ENCODE measurements at regions not wholly inside any gene's neighbourhood (a gene's known extent, or its start where the extent isn't known, plus 50 kb on each side); places are given as distances from the start of the nearest gene placed in this dataset.

DNA sequence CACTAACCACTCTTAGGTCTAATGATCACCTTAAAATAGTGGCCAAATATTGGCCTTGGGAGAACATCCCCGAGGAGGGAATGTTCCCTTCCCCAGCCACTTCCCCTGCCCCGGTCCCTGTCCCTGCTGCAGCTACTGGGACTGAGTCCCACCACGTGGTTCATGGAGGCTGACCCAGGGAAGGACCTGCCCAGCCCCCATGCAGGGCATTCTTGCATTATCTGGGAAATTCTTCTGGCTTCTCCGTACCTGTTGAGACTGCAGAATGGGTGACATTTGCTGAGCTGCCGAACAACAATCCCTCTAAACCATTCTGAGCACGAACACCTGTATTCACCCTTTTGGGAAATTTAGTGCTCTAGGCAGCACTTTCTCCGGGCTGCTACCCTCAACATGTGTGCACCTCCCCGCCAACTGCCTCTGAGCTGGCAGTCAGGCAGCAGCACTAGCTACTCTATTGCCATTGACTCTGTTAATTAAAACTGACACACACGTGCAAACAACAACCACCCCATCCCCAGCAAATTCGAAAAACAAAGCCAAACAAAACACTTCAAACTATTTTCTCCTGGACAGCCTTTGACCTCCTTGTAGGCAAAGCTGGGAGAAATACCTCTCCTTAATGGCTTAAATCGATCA, 567.4 kb upstream of the MKI67 start:
- no peak for DNase-seq

DNA sequence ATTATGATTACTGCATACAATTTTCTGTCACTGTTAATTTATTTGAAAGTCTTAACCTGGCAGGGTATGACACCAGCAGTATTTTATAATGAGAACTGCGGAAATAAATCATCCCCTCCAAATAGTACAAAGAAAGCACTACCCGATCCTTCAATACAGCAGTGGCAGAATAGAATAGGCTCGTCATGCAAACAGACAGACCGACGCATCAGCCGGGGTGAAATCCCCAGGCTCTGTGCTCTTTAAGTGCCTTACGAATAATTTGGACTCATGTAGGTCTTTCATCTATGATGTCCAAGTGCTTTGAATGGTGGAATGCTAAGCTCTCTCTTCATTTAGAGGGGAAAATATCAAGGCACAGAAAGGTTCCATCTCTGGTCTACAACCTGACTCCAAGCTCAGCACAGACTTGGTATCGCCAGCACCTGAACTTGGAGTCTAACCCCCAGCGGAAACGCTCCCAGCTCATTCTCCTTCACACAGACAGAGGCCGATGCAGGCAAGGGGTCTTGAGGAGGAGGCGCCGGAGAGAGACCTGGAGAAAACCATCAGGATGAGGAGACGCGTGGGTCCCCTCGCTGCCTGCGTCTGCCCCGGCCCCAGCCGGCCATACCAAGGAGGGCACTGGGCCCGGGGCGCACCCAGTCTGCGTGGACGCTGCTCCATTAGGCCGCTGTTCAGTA, 568.1 kb upstream of the MKI67 start:
- no peak for DNase-seq

DNA sequence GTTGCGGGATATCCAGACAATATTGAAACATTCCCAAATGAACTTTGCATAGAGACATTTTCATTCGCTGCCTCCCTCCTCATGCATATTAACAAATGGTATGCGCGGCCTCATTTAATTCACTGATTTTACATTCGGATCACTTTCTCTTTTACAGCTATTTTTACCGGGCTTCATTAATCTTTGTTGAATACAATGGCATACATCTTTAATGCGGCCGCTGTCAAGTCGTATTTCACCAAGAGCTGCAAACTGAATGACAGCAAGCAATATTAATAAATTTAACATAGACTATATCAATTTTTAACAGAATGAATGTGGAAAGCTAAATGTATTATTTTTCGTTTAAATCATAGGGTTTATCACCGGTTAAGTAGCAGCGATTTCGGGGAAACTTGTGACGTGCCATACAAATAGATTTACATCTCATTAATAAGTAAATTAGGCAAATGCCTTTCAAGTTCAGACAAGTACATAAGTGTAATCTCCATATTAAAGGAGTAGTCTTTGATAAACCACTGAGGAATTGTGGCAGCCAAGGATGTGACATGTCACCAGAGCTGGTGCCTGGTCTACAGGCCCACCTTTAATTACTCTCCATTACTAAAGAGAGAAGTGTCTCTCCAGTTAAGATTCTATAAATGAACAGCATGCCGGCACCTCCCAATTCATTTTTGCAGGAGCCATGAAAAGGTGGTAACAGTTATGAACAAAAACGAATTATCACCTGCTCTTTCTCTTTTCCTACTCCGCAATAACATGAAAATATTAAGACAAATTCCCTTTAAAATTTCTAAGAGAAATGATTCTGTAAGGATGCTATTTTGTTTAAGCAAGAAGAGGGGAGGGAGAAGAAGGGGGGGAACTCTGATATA, 568.9 kb upstream of the MKI67 start:
- DNase-seq, result no peak

DNA sequence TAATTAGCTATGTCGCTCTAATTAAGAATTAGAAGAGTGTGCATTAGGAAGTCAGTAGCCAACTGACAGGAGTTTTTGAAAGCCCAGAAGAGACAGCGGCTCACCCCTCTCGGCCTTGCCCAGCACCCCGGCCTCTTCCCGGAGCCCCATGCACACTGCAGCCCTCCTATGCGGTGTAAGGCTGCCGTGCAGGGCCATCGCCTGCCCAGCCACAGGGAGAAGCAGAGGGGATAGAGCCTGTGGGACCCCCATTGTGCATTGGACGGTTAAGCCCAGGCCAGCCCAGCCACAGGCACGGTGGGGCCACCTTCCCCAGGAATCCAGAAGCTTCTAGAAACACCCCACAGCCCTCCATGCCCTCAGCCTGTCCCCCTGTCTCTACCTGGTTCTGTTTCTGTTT, 569.7 kb upstream of the MKI67 start:
- no peak for DNase-seq

DNA sequence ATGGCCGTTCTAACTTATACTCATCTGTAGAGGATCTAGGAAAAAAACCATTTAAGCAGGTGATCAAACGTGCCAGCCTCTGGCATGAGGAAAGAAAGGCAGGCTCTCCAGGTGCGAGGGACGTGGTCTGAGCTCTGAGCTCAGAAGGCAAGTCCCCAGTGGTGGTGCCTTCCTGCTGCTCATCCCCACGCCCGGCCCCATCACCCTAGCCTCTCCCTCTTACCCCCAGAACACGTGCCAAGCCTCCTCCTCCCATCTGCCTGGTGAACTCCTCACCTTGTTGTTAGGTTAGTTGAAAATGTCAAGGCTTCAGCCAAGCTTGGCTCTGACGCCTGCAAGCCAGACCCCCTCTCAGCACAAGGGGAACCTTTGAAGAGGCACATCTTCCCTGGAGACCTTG, 571.2 kb upstream of the MKI67 start:
- DNase-seq, result no peak

DNA sequence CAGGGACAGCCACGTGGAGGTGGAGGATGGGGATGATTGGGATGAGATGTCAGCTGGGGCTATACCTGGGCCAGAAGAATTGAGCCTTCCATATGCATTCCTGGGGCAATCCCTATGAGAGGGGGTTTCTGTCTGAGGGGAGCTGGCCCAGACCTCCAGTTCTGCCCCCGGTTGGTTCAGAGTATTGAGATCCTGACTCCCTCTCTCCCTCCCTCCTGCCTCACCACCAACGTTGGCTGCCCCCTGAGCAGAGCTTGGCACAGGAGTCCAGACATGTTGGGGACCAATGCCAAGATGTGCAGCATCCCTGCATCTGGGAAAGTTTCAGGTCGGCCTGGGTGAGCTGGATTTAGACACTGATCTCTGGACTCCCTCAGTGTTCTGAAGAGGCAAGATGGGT, 575.2 kb upstream of the MKI67 start:
- DNase-seq, result no peak

DNA sequence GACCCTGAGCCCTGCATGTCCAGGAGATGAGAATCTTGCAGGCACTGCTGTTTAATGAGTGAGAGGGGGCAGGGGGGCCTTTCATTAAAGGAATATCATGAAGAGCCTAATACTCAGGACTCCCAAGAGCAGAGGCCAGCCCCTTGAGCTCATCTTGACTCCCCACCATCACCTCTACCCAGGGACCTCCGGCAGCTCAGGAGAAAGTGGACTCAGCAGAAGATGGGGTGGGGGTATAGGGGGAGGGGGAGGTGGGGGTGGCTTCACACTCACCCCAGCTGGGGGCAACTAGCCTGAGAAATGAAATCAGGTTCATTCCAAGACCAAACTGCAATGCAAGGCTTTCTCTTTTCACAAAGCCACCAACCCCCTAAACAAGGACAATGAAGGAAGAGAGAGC, 575.6 kb upstream of the MKI67 start:
- no peak for DNase-seq

DNA sequence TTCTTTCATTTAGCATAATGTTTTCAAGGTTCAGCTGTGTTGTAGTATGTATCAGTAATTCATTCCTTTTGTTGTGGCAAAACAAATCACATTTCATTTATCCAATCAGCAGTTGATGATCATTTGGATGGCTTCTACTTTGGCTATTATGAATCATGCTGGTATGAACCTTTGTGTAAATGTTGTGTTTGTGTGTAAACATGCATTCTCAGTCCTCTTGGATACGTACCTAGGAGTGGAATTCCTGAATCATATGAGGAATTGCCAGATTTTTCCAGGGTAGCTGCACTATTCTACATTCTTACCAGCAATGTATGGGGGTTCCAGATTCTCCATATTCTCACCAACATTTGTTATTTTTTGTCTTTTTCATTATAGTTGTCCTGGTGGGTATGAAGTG, 578.5 kb upstream of the MKI67 start:
- DNase-seq, result no peak

DNA sequence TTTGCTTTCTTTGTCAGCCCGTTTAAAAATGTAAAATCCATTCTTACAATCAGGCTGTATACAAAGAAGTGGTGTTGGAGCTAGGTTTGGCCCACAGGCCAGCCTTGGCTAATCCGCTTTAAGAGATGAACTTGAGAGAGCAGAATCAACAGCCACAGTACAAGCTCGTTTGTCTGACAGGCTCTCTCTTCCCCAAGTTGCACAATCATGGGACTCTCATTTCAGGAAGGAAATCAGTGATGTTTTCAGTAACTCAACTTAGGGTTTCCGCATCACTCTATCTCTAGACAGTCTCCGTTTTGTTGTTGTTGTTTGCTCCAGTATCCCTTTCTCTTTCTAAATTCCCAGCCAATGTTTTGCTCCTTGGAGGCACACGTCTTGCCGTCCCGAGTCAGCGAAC, 582.0 kb upstream of the MKI67 start:
- DNase-seq, result no peak

DNA sequence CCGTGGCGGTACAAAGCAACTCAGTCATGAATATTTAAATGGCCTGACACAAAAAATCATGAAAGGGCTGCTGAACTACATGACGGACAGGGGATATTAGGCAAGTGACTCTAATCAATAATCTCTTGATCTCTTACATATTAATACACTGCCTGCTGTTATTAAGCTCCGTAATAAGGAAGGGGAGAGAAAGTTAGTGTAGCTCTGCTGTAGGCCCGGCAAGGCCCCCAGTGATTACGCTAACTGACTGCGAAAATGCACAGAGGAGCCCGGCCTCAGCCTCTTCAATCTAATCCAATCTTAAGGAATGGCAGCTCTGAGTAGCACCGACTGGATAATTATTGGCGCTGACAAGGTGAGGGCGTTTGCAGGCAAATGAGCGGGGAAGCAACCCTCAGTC, 583.5 kb upstream of the MKI67 start:
- no peak for DNase-seq

DNA sequence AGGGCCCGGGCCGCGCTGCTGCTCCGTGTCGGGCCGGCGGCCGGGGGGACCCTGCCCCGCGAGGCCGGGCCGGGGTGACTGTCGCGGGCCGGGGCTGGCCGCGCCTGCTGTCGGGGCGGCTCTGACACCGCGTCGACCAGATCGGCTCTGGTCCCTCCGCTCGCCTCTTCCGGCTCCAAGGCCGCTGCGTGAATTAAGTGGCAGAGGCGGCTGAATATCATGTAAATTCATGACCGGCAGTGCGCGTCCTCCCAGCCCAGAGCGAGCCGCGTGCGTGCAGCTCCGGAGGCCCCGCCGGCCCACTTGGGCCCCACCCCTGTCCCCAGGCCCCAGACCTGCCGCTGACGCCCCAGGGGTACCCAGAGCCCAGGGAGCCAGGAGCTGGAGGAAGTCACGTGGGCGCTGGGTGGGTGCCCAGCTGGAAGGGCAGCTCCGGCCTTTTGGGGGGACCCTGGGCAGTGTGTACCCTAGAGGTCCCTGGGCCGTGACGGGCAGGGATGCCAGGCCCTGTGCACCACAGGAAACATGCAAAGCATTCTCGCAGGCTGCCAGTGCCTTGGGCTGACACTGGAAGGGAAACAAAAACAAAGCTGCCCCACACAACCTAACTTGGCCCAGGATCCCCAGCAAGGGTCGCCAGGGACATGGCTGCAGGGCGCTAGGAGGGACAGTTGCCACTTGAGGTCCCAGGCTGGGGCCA, 584.0 kb upstream of the MKI67 start:
- no peak for DNase-seq

DNA sequence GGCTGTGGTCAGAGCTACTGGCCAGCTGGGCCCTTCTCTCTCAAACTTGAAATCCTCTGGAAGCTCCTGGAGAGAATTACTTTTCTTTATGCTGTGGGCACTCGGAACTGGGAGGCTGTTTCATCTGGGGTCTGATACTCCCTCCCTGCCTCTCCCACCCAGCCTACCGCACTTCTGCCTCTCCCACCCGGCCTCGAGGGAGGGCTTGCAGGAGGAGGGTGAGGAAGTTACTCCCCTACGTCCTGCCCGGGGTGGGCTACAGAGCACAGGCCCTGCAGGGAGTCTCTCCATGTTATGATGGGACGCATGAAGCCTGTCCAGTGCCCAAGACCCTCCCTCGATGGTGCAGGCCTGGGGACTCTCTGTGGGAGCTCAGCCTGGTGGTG, 584.6 kb upstream of the MKI67 start:
- no peak for DNase-seq

DNA sequence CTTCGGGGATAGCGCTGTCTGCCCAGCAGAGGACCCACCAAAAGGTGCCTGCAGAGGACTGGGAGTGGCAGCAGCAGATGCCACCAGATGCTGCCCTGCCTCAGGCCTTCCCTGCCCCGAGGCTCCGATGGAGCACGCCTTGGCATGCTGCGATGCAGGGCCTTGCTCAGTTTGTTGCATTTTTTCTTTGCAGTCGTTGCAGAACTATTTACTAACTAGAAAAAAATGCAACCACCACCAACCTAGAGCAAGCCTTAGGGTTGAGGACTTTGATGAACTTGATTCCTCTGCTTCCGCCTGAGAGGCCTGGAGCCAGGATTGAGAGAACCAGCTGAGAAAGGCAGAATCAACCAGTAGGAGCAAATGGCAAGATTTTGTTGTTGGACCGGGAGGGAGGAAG, 585.6 kb upstream of the MKI67 start:
- DNase-seq, result no peak

DNA sequence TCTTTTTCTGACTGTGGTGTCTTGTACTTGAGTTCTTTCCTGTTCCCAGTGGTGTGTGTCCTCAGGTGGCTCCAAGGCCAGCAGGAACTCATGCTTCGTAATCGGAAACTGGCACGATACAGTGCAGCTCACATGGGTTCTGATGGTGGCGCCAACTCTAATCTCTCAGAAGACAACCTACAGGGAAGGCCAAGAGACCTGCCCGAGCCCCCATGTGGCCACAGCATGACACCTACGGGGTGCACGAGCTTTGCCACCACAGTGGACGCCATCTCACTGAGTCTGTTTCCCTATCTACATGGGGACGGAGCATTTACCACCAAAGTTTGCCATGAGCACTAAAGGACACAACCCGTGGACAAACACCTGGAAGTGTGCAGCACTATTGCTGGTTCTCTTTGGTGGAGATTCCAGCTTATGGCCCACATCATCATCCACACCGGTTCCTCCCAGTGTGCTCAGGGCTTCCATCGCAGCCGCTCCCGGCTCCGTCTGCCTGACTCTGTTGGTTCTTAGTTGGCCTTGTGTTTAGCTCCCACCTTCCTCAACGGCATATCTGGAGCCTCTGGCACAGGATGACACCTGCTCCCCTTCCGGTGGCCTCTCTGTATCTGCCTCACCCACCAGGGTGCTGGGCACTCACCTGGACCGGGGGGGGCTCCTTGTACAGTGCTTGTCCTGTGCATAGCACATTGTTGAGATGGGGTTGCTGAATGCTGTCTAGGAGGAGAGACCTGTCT, 586.6 kb upstream of the MKI67 start:
- DNase-seq, result no peak

DNA sequence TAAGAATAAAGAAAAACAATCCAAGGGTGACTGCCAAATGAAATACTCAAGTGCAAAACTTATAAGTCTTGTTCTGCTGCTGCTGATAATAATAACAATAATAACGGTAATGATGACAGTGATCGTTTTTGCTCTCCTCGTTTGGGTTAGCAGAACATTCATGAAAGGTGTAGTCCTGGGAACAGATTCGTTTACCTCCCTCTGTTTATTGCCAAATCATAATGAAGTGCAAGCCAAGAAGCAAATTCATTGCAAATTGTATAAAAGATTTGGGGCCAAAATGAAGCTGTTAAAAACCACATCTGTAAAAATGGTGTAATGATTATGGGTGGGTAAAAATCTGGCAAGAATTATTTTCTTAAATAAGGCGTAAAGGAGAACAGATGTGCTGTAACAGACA, 587.2 kb upstream of the MKI67 start:
- DNase-seq, result no peak

DNA sequence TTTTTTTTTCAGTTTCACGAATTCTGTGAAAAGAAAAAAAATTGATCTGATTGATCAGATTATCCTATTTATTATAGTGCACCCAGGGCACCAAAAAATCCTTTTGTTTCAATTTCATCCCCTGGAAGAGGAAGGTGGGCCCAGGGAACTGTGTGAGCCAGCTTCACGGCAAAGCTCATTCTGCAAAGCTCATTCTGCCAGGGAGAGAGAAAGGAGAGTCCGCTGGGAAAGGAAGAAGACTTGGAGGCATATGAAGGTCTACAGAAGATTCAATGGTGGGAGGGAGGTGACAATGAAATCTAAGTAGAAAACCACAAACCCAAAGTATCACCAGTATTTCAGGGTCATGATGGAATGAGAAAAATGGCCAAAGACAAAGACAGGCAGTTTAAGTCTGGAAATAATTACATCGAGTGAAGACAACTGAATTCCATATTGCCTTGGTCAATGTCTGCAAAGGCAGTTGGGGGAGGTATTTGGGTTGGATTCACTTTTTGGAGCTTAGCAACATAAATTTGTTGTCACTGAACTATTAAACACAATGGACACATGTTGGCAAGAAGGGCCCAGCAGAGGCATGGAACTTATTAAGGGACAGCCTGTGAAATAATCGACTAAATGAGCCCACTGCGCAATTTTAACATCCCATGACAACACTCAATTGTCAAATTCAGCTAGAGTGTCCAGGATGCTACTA, 587.8 kb upstream of the MKI67 start:
- DNase-seq, result no peak

DNA sequence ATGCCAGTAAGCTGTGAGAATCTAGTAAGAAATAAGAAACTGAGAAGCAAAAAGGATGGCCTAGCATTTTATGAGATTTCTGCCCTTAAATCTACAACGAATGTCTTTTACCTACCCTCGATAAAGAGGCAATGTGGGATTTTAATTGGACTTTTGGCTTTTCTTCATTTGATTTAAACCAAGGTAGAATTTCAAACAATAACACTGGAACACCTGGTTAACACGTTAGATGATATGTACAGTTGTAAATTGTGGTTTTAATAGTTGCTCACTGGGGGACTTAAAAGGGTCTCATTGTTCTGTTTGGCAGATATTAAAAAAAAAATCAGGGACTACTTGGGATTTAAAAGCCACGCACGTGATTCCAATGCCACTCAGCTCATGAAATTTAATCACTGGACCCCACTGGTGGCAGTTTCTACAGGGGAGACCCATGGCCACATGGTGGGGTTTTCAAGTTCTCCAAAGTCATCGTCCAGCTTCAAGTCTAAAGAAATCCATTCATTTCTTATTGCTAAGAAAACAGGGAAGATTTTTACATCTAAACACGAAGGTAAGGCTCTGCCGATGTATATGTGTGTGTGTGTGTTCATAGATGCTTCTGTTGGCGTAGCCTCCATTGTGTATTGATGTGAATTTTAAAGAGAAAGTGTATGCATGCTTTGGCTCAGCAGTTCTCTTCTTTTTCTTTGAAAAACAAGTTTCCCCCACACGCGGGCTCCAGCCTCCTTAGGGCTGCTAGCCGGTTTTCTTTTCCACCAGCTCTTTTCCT, 588.6 kb upstream of the MKI67 start:
- DNase-seq, result no peak

DNA sequence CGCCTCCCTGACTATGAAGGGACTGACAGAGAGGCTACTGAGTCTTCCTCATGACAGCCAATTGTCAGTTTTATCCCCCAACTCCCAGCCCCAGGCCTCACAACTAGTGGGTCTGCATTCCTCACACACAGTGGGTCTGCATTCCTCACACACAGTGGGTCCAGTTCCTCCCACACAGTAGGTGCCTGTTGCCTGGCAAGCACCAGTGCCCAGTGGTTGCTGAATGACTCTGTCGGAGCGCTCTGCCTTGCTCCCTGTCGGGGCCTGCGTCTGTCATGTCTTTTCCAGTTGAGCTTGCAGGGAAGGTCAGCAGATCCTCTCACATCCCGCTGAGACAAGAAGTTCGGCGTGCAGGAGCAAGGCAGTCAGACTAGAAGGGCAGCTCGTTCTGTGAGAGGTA, 590.0 kb upstream of the MKI67 start:
- DNase-seq, result no peak

DNA sequence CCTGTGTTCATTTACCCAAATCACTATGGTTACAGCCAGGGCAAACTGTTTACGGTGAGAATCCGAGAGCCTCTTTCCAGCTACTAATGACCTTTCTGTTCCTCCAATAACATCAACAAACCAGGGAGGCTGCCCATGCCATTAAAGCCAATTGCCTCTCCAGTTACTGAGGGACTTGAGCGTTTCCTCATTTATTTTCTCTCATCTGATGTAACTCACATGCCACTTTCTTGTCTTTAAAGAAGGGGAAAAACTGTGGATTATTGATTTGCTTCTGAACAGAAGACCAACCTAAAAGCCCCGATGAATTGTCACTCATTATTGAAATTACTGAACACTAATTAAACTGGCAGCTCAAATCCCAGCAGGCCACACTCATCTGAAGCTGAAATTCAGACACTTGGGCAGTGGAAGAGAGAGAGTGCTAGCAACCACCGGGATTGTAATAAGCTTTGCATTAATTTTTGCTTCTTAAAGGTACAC, 595.8 kb upstream of the MKI67 start:
- no peak for DNase-seq

DNA sequence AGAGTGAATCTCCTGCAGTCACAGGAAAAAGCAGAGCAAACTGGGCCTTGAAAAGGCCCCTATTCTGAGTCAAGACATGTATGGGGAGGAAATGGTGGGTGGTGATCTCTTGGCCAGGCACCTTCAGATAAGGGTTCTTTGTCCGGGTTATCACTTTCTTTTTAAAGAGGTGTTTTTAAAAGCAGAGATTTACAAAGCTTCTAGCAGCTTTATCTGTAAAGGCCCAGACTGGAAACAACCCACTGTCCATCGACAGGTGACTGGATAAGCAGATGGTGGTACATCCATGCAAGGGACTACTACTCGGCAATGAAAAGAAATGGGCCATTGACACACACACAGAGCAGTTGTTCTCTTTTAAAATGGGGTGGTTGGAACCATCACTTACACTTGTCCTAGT, 596.7 kb upstream of the MKI67 start:
- DNase-seq, result no peak

DNA sequence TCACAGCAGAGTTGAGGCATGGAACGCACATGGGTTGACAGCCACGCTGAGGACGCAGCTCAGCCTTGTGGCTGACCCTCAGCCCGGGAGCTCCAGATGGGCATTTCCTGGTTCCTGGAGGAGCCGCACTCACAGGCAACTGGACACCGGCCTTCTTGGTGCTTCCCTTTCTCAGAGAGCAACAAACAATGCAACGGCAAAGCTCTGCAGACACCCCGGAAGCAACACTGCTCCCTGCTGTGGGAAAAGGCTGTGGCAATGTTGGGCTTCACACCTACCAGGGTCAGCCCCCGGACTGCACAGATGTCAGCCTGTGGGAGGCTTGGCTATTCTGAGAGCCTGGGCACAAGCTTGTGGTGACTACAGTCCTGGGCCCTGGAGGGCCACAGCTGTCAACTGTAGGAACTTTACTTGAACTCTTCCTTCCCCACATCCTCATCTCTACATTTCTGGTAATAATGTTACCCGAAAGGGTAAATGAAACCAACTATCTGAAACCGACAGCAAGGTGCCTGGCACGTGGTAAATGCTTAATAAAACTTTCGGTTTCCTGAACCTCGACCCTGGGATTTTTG, 597.5 kb upstream of the MKI67 start:
- DNase-seq, result no peak
